ENCODE measurements at regions not wholly inside any gene's neighbourhood (a gene's known extent, or its start where the extent isn't known, plus 50 kb on each side); places are given as distances from the start of the nearest gene placed in this dataset.

GRCh38 chr6:98142839-98143238, 691.5 kb upstream of the POU3F2 start:
- TF ChIP-seq CTCF (IDR thresholded peaks at IDR 0.05 in 2 of 3, conservative IDR thresholded peaks at IDR 0.05 in 1 of 3; ENCODE audit: control insufficient read depth in 2 of 3, extremely low read depth in 1 of 3, insufficient read depth in 1 of 3, low read depth in 3 of 3, low read length in 3 of 3) (no peak), EZH2 (IDR thresholded peaks at IDR 0.05; ENCODE audit: borderline replicate concordance, control insufficient read depth, low read depth, low read length) (no peak), POLR2AphosphoS5 (IDR thresholded peaks at IDR 0.05; ENCODE audit: low read length) (no peak), YY1 (IDR thresholded peaks at IDR 0.05; ENCODE audit: low read depth, low read length) (no peak), CEBPB (IDR thresholded peaks at IDR 0.05; ENCODE audit: borderline replicate concordance in 1 of 2, low read depth in 2 of 2, low read length in 2 of 2) (no peak), BHLHE40 (IDR thresholded peaks at IDR 0.05; ENCODE audit: borderline replicate concordance in 1 of 2, low read depth in 2 of 2, low read length in 1 of 2) (no peak), CBFB (IDR thresholded peaks at IDR 0.05; ENCODE audit: low read depth) (no peak), ZNF217 (IDR thresholded peaks at IDR 0.05) (no peak), RFX5 (IDR thresholded peaks at IDR 0.05; ENCODE audit: low read depth, low read length) (no peak)

Measured in GM12878 (cell line).